Kidney epithelial cell (primary cell): ENCODE measurements at regions not wholly inside any gene's neighbourhood (a gene's known extent, or its start where the extent isn't known, plus 50 kb on each side); places are given as distances from the start of the nearest gene placed in this dataset.

Source experiments
- DNase-seq: peaks from one replicate; pipeline ENCODE4 v3.0.0-alpha.2; 2010; ENCODE audit warnings: low read depth
- H3K27me3 ChIP-seq: 2 replicates; pipeline ENCODE4 v1.6.0; 2011; ENCODE audit warnings: low read length; ENCODE audit not compliant: control insufficient read depth, insufficient read depth
- H3K36me3 ChIP-seq: 2 replicates; pipeline ENCODE4 v1.5.1; 2011; ENCODE audit warnings: low read length; ENCODE audit not compliant: control insufficient read depth, insufficient read depth
- H3K4me3 ChIP-seq: 2 replicates; pipeline ENCODE4 v1.5.1; 2011; ENCODE audit warnings: low read depth, mild to moderate bottlenecking, control low read depth, low read length
- TF ChIP-seq, protein P1 (sequence below): IDR thresholded peaks from 2 replicates; pipeline ENCODE4 v1.5.1; 2011; ENCODE audit warnings: mild to moderate bottlenecking, moderate library complexity, low read length, control low read depth, inconsistent platforms; ENCODE audit not compliant: insufficient read depth, poor library complexity, severe bottlenecking

DNA sequence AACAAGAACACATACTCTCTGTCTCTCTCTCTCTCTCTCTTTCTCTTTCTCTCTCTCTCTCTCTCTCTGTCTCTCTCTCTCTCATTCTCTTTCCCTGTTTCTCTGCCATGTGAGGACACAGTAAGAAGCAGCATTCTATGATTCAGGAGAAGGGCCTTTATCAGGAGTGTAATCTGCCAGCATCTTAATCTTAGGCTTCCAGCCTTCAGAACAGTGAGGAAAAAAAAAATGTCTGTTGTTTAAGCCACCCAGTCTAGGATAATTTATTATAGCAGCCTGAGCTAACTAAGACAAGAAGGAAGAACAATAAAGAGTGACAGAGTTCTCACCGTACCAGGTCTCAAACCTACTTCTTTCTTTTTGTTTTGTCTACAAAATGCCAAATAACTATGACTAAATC is 399.4 kb downstream of the SOCS6 start:
- no peak for DNase-seq
- Histone ChIP-seq H3K27me3 (no peaks in the 10 kb centered on the region), H3K4me3 (no peak overlapping the region), H3K36me3 (no peaks in the 10 kb centered on the region)
- TF ChIP-seq, protein P1, sequence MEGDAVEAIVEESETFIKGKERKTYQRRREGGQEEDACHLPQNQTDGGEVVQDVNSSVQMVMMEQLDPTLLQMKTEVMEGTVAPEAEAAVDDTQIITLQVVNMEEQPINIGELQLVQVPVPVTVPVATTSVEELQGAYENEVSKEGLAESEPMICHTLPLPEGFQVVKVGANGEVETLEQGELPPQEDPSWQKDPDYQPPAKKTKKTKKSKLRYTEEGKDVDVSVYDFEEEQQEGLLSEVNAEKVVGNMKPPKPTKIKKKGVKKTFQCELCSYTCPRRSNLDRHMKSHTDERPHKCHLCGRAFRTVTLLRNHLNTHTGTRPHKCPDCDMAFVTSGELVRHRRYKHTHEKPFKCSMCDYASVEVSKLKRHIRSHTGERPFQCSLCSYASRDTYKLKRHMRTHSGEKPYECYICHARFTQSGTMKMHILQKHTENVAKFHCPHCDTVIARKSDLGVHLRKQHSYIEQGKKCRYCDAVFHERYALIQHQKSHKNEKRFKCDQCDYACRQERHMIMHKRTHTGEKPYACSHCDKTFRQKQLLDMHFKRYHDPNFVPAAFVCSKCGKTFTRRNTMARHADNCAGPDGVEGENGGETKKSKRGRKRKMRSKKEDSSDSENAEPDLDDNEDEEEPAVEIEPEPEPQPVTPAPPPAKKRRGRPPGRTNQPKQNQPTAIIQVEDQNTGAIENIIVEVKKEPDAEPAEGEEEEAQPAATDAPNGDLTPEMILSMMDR, result no peak

DNA sequence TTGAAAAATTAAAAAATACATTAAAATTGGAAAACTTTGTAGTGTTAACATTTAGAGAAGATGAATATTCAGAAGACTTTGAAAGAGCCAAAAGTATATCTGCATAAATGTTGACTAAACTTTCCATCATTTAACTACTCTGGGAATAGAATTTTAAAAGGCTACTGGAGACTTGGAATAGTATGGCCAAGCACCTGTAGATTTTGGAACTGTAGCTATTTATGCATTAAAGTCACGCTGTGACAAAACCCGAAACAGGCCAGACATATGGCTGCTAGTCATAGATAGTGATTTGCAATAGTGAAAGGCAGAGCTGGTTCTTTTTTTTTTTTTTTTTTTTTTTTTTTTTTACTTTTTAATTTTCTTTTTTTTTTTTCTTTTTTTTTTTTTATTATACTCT is 396.0 kb downstream of the SOCS6 start:
- Histone ChIP-seq H3K36me3 (no peaks in the 10 kb centered on the region), H3K4me3 (no peak overlapping the region), H3K27me3 (no peaks in the 10 kb centered on the region)
- no peak for DNase-seq
- TF ChIP-seq, protein P1, result no peak

DNA sequence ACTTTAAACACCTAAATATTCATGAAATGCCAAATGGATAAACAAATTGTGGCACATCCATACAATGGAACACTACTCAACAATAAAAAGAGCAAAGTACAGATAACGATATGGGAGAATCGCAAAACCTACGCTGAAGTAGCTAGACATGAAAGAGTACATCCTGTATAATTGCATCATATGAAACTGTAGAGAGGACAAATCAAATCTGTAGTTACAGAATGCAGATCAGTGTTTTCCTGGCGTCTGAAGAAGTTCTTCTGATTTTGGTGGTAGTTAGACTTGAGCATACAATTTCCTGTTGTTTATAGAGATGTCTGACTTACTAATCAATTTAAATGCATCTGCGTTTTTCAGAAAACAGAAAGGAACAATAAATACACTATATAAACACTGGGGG is 394.4 kb downstream of the SOCS6 start:
- H3K36me3 ChIP-seq, result no peaks in the 10 kb centered on the region
- H3K4me3 ChIP-seq, result no peak overlapping the region
- no peak for DNase-seq
- H3K27me3 ChIP-seq, result no peaks in the 10 kb centered on the region
- TF ChIP-seq, protein P1, result no peak

DNA sequence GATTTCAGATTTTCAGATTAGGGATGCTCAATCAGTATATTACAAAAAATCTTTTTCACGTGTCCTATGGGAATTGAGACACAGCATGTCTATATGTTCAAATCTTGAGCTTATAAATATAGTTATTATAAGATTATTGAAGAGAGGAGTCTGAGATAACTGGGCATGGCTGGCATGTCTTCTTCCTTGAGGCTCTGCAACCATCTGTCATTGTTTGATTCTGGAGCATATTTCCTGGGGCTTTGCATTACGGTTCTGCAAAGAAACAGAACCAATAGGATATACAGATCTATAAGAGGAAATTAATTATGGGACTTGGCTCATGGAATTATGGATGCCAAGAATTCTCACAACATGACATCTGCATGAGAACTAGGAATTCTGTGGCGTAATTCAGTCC is 386.1 kb downstream of the SOCS6 start:
- Histone ChIP-seq H3K27me3 (no peaks in the 10 kb centered on the region), H3K4me3 (no peak overlapping the region), H3K36me3 (no peaks in the 10 kb centered on the region)
- TF ChIP-seq, protein P1, result no peak
- no peak for DNase-seq

- no peaks in the 10 kb centered on the region for H3K27me3 ChIP-seq
- H3K36me3 ChIP-seq, result no peaks in the 10 kb centered on the region
- TF ChIP-seq, protein P1, result no peak
- no peak overlapping the region for H3K4me3 ChIP-seq
- DNase-seq, result no peak
Measured at GRCh38 chr18:70673831-70674230, 385.0 kb downstream of the SOCS6 start.

GRCh38 chr18:70672581-70672980 is 383.7 kb downstream of the SOCS6 start:
- TF ChIP-seq, protein P1, result no peak
- no peaks in the 10 kb centered on the region for H3K36me3 ChIP-seq
- no peak overlapping the region for H3K4me3 ChIP-seq
- DNase-seq, result no peak
- H3K27me3 ChIP-seq, result no peaks in the 10 kb centered on the region
